ENCODE measurements at regions not wholly inside any gene's neighbourhood (a gene's known extent, or its start where the extent isn't known, plus 50 kb on each side); places are given as distances from the start of the nearest gene placed in this dataset.

- TF ChIP-seq CTCF (IDR thresholded peaks at IDR 0.05 in 8 of 11, conservative IDR thresholded peaks at IDR 0.05 in 3 of 11): no peak
- no peak for TF ChIP-seq POLR2A (IDR thresholded peaks at IDR 0.05)
These were observed 79.3 kb upstream of the VAV3 start for GRCh38 chr1:108044318-108044717.
